T-cell (primary cell): ENCODE measurements at regions not wholly inside any gene's neighbourhood (a gene's known extent, or its start where the extent isn't known, plus 50 kb on each side); places are given as distances from the start of the nearest gene placed in this dataset.

Experiments used
- ATAC-seq, 4 experiments: fragments of 200-7000 bp in 3 of 4; fragments of 150-1000 bp in 1 of 4; cut with Tn5 transposase; replicated peaks in 1 of 4; 1 replicate in 3 of 4; 2 replicates in 1 of 4; pipeline ENCODE4 v1.10.0; 2021; ENCODE audit warnings: moderate library complexity in 3 of 4, mild to moderate bottlenecking in 2 of 4, moderate number of reproducible peaks in 1 of 4
- CTCF ChIA-PET, 2 donors: fragments of 300-600 bp; sonication (Branson Sonifier 250); formaldehyde crosslinking; loops; one replicate each; lab custom pipeline; 2022; ENCODE audit warnings: antibody characterized with exemption in 2 of 2; lab: Charles Lee
- POLR2A ChIA-PET, 2 donors: fragments of 300-600 bp; sonication (Branson Sonifier 250); formaldehyde crosslinking; loops; one replicate each; lab custom pipeline; 2022; ENCODE audit warnings: antibody characterized with exemption in 2 of 2; lab: Charles Lee
- DNase-seq, 35 experiments: peaks; one replicate each; pipeline versions ENCODE4 v3.0.0 to v3.0.0-alpha.2; 2013 to 2023
- H3K27ac ChIP-seq: one replicate; pipeline ENCODE4 v1.5.1; 2013; ENCODE audit warnings: low read length
- H3K27me3 ChIP-seq, 2 experiments: replicated peaks in 1 of 2; 1 replicate in 1 of 2; 2 replicates in 1 of 2; pipeline versions ENCODE4 v1.6.1 to v1.7.0; 2013; ENCODE audit warnings: low read length in 1 of 2, mixed read lengths in 1 of 2; ENCODE audit not compliant: control insufficient read depth in 2 of 2, insufficient read depth in 2 of 2; ENCODE audit errors: extremely low read depth in 1 of 2
- H3K36me3 ChIP-seq, 2 donors: 1 replicate in 1 of 2; 2 replicates in 1 of 2; pipeline versions ENCODE4 v1.6.1 to v1.7.0; 2013; ENCODE audit warnings: low read length in 1 of 2; ENCODE audit not compliant: control insufficient read depth in 2 of 2, insufficient read depth in 1 of 2; ENCODE audit errors: extremely low read depth in 1 of 2
- H3K4me1 ChIP-seq, 2 experiments: 1 replicate in 1 of 2; 2 replicates in 1 of 2; pipeline versions ENCODE4 v1.6.1 to v1.7.0; 2013; ENCODE audit warnings: low read length in 2 of 2, mixed read lengths in 1 of 2; ENCODE audit not compliant: insufficient read depth in 2 of 2, control insufficient read depth in 1 of 2; ENCODE audit errors: extremely low read depth in 1 of 2
- H3K4me3 ChIP-seq, 2 donors: 1 replicate in 1 of 2; 2 replicates in 1 of 2; pipeline versions ENCODE4 v1.5.1 to v1.7.0; 2013; ENCODE audit warnings: mild to moderate bottlenecking in 2 of 2, low read length in 1 of 2, moderate library complexity in 1 of 2; ENCODE audit not compliant: control insufficient read depth in 1 of 2; ENCODE audit errors: extremely low read depth in 1 of 2
- H3K9me3 ChIP-seq: 2 replicates; pipeline ENCODE4 v1.7.0; 2013
- H3K27ac Mint-ChIP-seq, 2 donors: one replicate each; pipeline ENCODE4 v1.8.0; 2020 to 2021; ENCODE audit warnings: mild to moderate bottlenecking in 2 of 2, mixed read lengths in 2 of 2
- H3K27me3 Mint-ChIP-seq, 2 donors: one replicate each; pipeline ENCODE4 v1.8.0; 2021 to 2022; ENCODE audit warnings: mixed read lengths in 2 of 2
- H3K36me3 Mint-ChIP-seq: one replicate; pipeline ENCODE4 v1.8.0; 2021; ENCODE audit warnings: mixed read lengths
- H3K4me1 Mint-ChIP-seq, 3 donors: one replicate each; pipeline ENCODE4 v1.8.0; 2020 to 2022; ENCODE audit warnings: mixed read lengths in 3 of 3, mild to moderate bottlenecking in 1 of 3
- H3K4me3 Mint-ChIP-seq, 3 donors: one replicate each; pipeline ENCODE4 v1.8.0; 2020 to 2022; ENCODE audit warnings: mild to moderate bottlenecking in 3 of 3, mixed read lengths in 3 of 3, moderate library complexity in 3 of 3
- H3K9me3 Mint-ChIP-seq, 3 donors: one replicate each; pipeline ENCODE4 v1.8.0; 2020 to 2022; ENCODE audit warnings: mixed read lengths in 3 of 3
- whole genome bisulfite sequencing: methylation state at CpG from one replicate; pipeline ENCODE4 v1.1.5; 2013; ENCODE audit warnings: missing lambda C conversion rate; ENCODE audit not compliant: insufficient coverage; 5-methylcytosine and 5-hydroxymethylcytosine counted together

GRCh38 chr2:35545301-35545700 lies 810.3 kb upstream of the CRIM1 start:
- Histone ChIP-seq H3K36me3 (no peaks in the 10 kb centered on the region), H3K27me3 (no peaks in the 10 kb centered on the region), H3K4me1 (no peaks in the 10 kb centered on the region), H3K27ac (no peak overlapping the region), H3K4me3 (no peak overlapping the region), H3K9me3 (no peaks in the 10 kb centered on the region)
- peaks cover 0 to 3% (median 0%) of the 10 kb centered on the region in 3 donors for H3K9me3 Mint-ChIP-seq
- POLR2A ChIA-PET: no interaction called here
- no CpG with 5 or more reads among the region's 6 CpGs for WGBS
- H3K36me3 Mint-ChIP-seq: no peaks in the 10 kb centered on the region
- ATAC-seq (no peak), DNase-seq (no peak)
- CTCF ChIA-PET: no interaction called here
- no peaks in the 10 kb centered on the region for H3K4me1 Mint-ChIP-seq
- no peak overlapping the region for H3K27ac Mint-ChIP-seq
- H3K4me3 Mint-ChIP-seq: no peak overlapping the region
- H3K27me3 Mint-ChIP-seq: no peaks in the 10 kb centered on the region

GRCh38 chr2:35538796-35539195 lies 816.8 kb upstream of the CRIM1 start:
- Histone ChIP-seq H3K4me1 (no peaks in the 10 kb centered on the region), H3K4me3 (no peak overlapping the region), H3K27ac (no peak overlapping the region), H3K9me3 (no peaks in the 10 kb centered on the region), H3K27me3 (no peaks in the 10 kb centered on the region), H3K36me3 (no peaks in the 10 kb centered on the region)
- H3K4me1 Mint-ChIP-seq: no peaks in the 10 kb centered on the region
- 88% methylated on average over 1 of the region's 3 CpGs for WGBS
- peaks cover 0 to 4% (median 3%) of the 10 kb centered on the region in 3 donors for H3K9me3 Mint-ChIP-seq
- no peak for ATAC-seq
- ChIA-PET POLR2A (no interaction called here), CTCF (no interaction called here)
- no peaks in the 10 kb centered on the region for H3K27me3 Mint-ChIP-seq
- DNase-seq: no peak
- H3K27ac Mint-ChIP-seq: no peak overlapping the region
- no peak overlapping the region for H3K4me3 Mint-ChIP-seq
- H3K36me3 Mint-ChIP-seq: no peaks in the 10 kb centered on the region

GRCh38 chr2:35530615-35531135 lies 824.9 kb upstream of the CRIM1 start:
- 69% methylated on average over 2 of the region's 5 CpGs for WGBS
- no peak for ATAC-seq

GRCh38 chr2:35526741-35527140 lies 828.8 kb upstream of the CRIM1 start:
- Histone ChIP-seq H3K27ac (no peak overlapping the region), H3K36me3 (no peaks in the 10 kb centered on the region), H3K4me3 (no peak overlapping the region), H3K4me1 (no peaks in the 10 kb centered on the region), H3K27me3 (no peaks in the 10 kb centered on the region), H3K9me3 (no peaks in the 10 kb centered on the region)
- POLR2A ChIA-PET: no interaction called here
- WGBS: no CpG with 5 or more reads among the region's 2 CpGs
- H3K27me3 Mint-ChIP-seq: peaks cover 0 to 2% of the 10 kb centered on the region in 2 donors
- H3K9me3 Mint-ChIP-seq: peaks cover 6 to 26% (median 8%) of the 10 kb centered on the region in 3 donors
- ATAC-seq: no peak
- H3K36me3 Mint-ChIP-seq: no peaks in the 10 kb centered on the region
- H3K4me1 Mint-ChIP-seq: no peaks in the 10 kb centered on the region
- DNase-seq: no peak
- no peak overlapping the region for H3K27ac Mint-ChIP-seq
- CTCF ChIA-PET: no interaction called here
- H3K4me3 Mint-ChIP-seq: no peak overlapping the region

More at GRCh38 chr2:35530615-35531135, 824.9 kb upstream of the CRIM1 start:
- peaks cover 0 to 2% of the 10 kb centered on the region in 2 donors for H3K27me3 Mint-ChIP-seq
- no peaks in the 10 kb centered on the region for H3K27me3 ChIP-seq
- no peaks in the 10 kb centered on the region for H3K36me3 ChIP-seq
- no peak overlapping the region for H3K4me3 ChIP-seq
- H3K4me3 Mint-ChIP-seq: no peak overlapping the region
- H3K9me3 Mint-ChIP-seq: peaks cover 5 to 18% (median 10%) of the 10 kb centered on the region in 3 donors
- no peaks in the 10 kb centered on the region for H3K36me3 Mint-ChIP-seq
- CTCF ChIA-PET: no interaction called here
- no peak for DNase-seq
- POLR2A ChIA-PET: no interaction called here
- H3K4me1 ChIP-seq: no peaks in the 10 kb centered on the region
- no peak overlapping the region for H3K27ac Mint-ChIP-seq
- no peak overlapping the region for H3K27ac ChIP-seq
- H3K4me1 Mint-ChIP-seq: no peaks in the 10 kb centered on the region
- H3K9me3 ChIP-seq: no peaks in the 10 kb centered on the region

- Histone ChIP-seq H3K4me1 (no peaks in the 10 kb centered on the region), H3K4me3 (no peak overlapping the region), H3K27me3 (no peaks in the 10 kb centered on the region), H3K27ac (no peak overlapping the region), H3K9me3 (no peaks in the 10 kb centered on the region), H3K36me3 (no peaks in the 10 kb centered on the region)
- Mint-ChIP-seq H3K36me3 (no peaks in the 10 kb centered on the region), H3K4me1 (no peaks in the 10 kb centered on the region), H3K9me3 (peaks cover 4 to 12% (median 11%) of the 10 kb centered on the region in 3 donors), H3K27ac (no peak overlapping the region), H3K4me3 (no peak overlapping the region), H3K27me3 (no peaks in the 10 kb centered on the region)
- DNase-seq (no peak), ATAC-seq (no peak)
- 78% methylated on average over 2 of the region's 3 CpGs for WGBS
- CTCF ChIA-PET: interaction anchor here (0.6 to 0.7 kb wide), 2 partner anchors 9 to 210 kb away, joined by 4 read pairs; no protein-coding TSS in a partner anchor
- POLR2A ChIA-PET: no interaction called here
Observed at GRCh38 chr2:35522450-35522849, 833.1 kb upstream of the CRIM1 start.

GRCh38 chr2:35510636-35511035 lies 844.9 kb upstream of the CRIM1 start:
- POLR2A ChIA-PET: no interaction called here
- Mint-ChIP-seq H3K9me3 (peaks cover 0 to 6% (median 5%) of the 10 kb centered on the region in 3 donors), H3K4me3 (no peak overlapping the region), H3K27ac (no peak overlapping the region), H3K4me1 (no peaks in the 10 kb centered on the region), H3K27me3 (no peaks in the 10 kb centered on the region), H3K36me3 (no peaks in the 10 kb centered on the region)
- ATAC-seq (no peak), DNase-seq (no peak)
- no peaks in the 10 kb centered on the region for H3K9me3 ChIP-seq
- H3K27me3 ChIP-seq: no peaks in the 10 kb centered on the region
- no peak overlapping the region for H3K4me3 ChIP-seq
- H3K36me3 ChIP-seq: no peaks in the 10 kb centered on the region
- H3K27ac ChIP-seq: no peak overlapping the region
- CTCF ChIA-PET: no interaction called here
- H3K4me1 ChIP-seq: no peaks in the 10 kb centered on the region
- WGBS: 55% methylated on average over 3 of the region's 3 CpGs

GRCh38 chr2:35508601-35509000 lies 847.0 kb upstream of the CRIM1 start:
- Histone ChIP-seq H3K4me1 (no peaks in the 10 kb centered on the region), H3K4me3 (no peak overlapping the region), H3K9me3 (no peaks in the 10 kb centered on the region), H3K36me3 (no peaks in the 10 kb centered on the region), H3K27me3 (no peaks in the 10 kb centered on the region), H3K27ac (no peak overlapping the region)
- Mint-ChIP-seq H3K27me3 (no peaks in the 10 kb centered on the region), H3K9me3 (peaks cover 0 to 6% (median 5%) of the 10 kb centered on the region in 3 donors), H3K4me1 (no peaks in the 10 kb centered on the region), H3K4me3 (no peak overlapping the region), H3K27ac (no peak overlapping the region), H3K36me3 (no peaks in the 10 kb centered on the region)
- no peak for DNase-seq
- POLR2A ChIA-PET: no interaction called here
- WGBS: no CpG with 5 or more reads among the region's 2 CpGs
- CTCF ChIA-PET: no interaction called here
- ATAC-seq: no peak
